ENCODE measurements at regions not wholly inside any gene's neighbourhood (a gene's known extent, or its start where the extent isn't known, plus 50 kb on each side); places are given as distances from the start of the nearest gene placed in this dataset.
"Not testable (repeated sequence)": the region's sequence is repeated elsewhere in the genome, so short reads cannot be mapped to it uniquely, and the experiment has no call there.

DNA sequence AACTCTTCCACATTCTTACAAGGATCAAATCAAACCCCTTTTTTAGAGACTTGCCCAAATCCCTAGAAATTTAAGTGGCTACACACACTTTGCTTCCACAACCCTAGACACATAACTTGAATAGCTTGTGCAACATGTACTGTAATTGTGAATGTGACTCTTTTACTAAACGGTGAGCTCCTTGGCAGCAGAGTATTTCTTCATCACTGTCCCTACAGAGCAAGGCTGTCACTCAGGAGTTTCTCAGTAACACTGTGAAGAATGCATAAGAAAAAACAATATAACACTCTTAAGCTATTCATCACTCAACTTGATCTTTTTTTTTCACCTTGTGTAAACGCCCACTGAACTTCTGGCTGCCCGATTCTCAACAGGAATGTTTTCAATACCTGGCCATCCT lies 53.8 kb upstream of the ADAMTS18 start:
- no peak overlapping the region for H3K27ac Mint-ChIP-seq
- no peak overlapping the region for H3K4me3 Mint-ChIP-seq
- ATAC-seq (replicated peaks in 1 of 2) (no peak), DNase-seq (no peak)
- H3K4me1 Mint-ChIP-seq (ENCODE audit: low read depth), result no peaks in the 10 kb centered on the region
- H3K27me3 Mint-ChIP-seq (ENCODE audit: low read depth), result peaks cover 4% of the 10 kb centered on the region
- peaks cover 1 to 6% of the 10 kb centered on the region in 2 donors for H3K9me3 Mint-ChIP-seq
- H3K36me3 Mint-ChIP-seq (ENCODE audit: insufficient read depth in 2 of 2), result no peaks in the 10 kb centered on the region

GRCh38 chr16:77491091-77491490 lies 56.3 kb upstream of the ADAMTS18 start:
- H3K27me3 Mint-ChIP-seq (ENCODE audit: low read depth), result peaks cover 4% of the 10 kb centered on the region
- no peaks in the 10 kb centered on the region for H3K4me1 Mint-ChIP-seq (ENCODE audit: low read depth)
- ATAC-seq (replicated peaks in 1 of 2) (no peak), DNase-seq (no peak)
- no peaks in the 10 kb centered on the region for H3K36me3 Mint-ChIP-seq (ENCODE audit: insufficient read depth in 2 of 2)
- H3K27ac Mint-ChIP-seq, result no peak overlapping the region
- no peak overlapping the region for H3K4me3 Mint-ChIP-seq
- H3K9me3 Mint-ChIP-seq, result peaks cover 1 to 4% of the 10 kb centered on the region in 2 donors

GRCh38 chr16:77496934-77497333 lies 62.1 kb upstream of the ADAMTS18 start:
- Mint-ChIP-seq H3K4me1 (ENCODE audit: low read depth) (no peaks in the 10 kb centered on the region), H3K36me3 (ENCODE audit: insufficient read depth in 2 of 2) (no peaks in the 10 kb centered on the region), H3K4me3 (no peak overlapping the region)

GRCh38 chr16:77499373-77500285 lies 64.8 kb upstream of the ADAMTS18 start:
- Mint-ChIP-seq H3K27me3 (ENCODE audit: low read depth) (peaks cover 4% of the 10 kb centered on the region), H3K27ac (no peak overlapping the region), H3K9me3 (no peaks in the 10 kb centered on the region), H3K4me3 (no peak overlapping the region), H3K36me3 (ENCODE audit: insufficient read depth in 2 of 2) (no peaks in the 10 kb centered on the region), H3K4me1 (ENCODE audit: low read depth) (no peaks in the 10 kb centered on the region)
- ATAC-seq (replicated peaks in 1 of 2), result no peak
- DNase-seq, result no peak

More at GRCh38 chr16:77496934-77497333, 62.1 kb upstream of the ADAMTS18 start:
- DNase-seq (no peak), ATAC-seq (replicated peaks in 1 of 2) (no peak)
- Mint-ChIP-seq H3K9me3 (no peaks in the 10 kb centered on the region), H3K27ac (no peak overlapping the region), H3K27me3 (ENCODE audit: low read depth) (peaks cover 5% of the 10 kb centered on the region)

DNA sequence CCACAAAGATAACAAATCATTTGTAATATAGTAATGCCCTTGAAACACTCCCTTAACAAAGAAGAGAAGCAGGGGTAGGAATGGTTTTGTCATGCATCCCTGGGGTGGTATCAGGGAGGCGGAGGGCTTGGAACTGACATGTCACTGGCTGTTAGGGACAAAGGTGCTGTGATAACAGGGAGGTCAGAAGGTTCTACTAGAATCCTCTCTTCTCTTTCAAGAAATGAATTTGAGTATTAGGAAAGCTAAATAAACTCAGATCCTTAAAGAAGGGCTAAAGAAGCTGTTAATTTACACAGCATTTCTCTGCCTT lies 65.4 kb upstream of the ADAMTS18 start:
- no peaks in the 10 kb centered on the region for H3K36me3 Mint-ChIP-seq (ENCODE audit: insufficient read depth in 2 of 2)
- no peak overlapping the region for H3K27ac Mint-ChIP-seq
- DNase-seq (no peak), ATAC-seq (replicated peaks in 1 of 2) (no peak)
- no peak overlapping the region for H3K4me3 Mint-ChIP-seq
- peaks cover 4% of the 10 kb centered on the region for H3K27me3 Mint-ChIP-seq (ENCODE audit: low read depth)
- no peaks in the 10 kb centered on the region for H3K4me1 Mint-ChIP-seq (ENCODE audit: low read depth)
- H3K9me3 Mint-ChIP-seq, result no peaks in the 10 kb centered on the region

DNA sequence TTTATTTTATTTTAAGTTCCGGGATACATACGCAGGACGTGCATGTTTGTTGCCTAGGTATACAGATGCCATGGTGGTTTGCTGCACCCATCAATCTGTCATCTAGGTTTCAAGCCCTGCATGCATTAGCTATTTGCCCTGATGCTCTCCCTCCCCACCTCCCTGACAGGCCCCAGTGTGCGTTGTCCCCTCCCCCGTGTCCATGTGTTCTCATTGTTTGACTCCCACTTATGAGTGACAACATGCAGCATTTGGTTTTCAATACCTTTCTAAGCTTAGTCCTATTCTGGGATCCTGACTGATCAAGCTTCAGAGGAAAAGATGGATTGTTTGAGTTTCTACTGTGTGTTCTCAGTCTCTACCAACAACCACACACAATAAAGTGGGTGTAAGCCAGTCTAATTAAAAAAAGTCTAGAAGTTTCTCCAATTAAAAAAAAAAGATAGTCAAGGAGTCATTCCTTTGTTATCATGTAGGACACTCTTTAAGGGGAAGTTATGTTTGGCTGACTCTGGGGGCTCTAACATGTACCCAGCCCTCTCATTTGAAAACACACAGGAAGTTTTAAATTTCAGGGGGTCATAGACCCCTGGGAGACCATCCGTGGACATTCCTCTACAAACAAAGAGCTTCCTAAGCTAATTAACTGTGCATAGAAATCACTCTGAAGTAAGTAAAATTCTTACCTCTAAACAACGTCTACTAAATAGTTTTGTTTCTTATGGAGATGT lies 66.3 kb upstream of the ADAMTS18 start:
- DNase-seq (no peak), ATAC-seq (replicated peaks in 1 of 2) (no peak)
- H3K36me3 Mint-ChIP-seq (ENCODE audit: insufficient read depth in 2 of 2), result no peaks in the 10 kb centered on the region
- peaks cover 4% of the 10 kb centered on the region for H3K27me3 Mint-ChIP-seq (ENCODE audit: low read depth)
- no peak overlapping the region for H3K27ac Mint-ChIP-seq
- H3K4me3 Mint-ChIP-seq, result no peak overlapping the region
- H3K4me1 Mint-ChIP-seq (ENCODE audit: low read depth), result no peaks in the 10 kb centered on the region
- H3K9me3 Mint-ChIP-seq, result no peaks in the 10 kb centered on the region

- Mint-ChIP-seq H3K27ac (no peak overlapping the region), H3K4me1 (ENCODE audit: low read depth) (no peaks in the 10 kb centered on the region), H3K27me3 (ENCODE audit: low read depth) (peaks cover 4% of the 10 kb centered on the region), H3K36me3 (ENCODE audit: insufficient read depth in 2 of 2) (no peaks in the 10 kb centered on the region), H3K4me3 (no peak overlapping the region), H3K9me3 (no peaks in the 10 kb centered on the region)
- DNase-seq (no peak), ATAC-seq (replicated peaks in 1 of 2) (no peak)
Measured at GRCh38 chr16:77502448-77502847, 67.6 kb upstream of the ADAMTS18 start.

GRCh38 chr16:77506492-77506891 lies 71.7 kb upstream of the ADAMTS18 start:
- not testable (repeated sequence) for H3K27ac Mint-ChIP-seq; H3K9me3 Mint-ChIP-seq; H3K4me1 Mint-ChIP-seq (ENCODE audit: low read depth); DNase-seq; ATAC-seq (replicated peaks in 1 of 2); H3K4me3 Mint-ChIP-seq; H3K36me3 Mint-ChIP-seq (ENCODE audit: insufficient read depth in 2 of 2)
- peaks cover 18% of the 10 kb centered on the region for H3K27me3 Mint-ChIP-seq (ENCODE audit: low read depth)

DNA sequence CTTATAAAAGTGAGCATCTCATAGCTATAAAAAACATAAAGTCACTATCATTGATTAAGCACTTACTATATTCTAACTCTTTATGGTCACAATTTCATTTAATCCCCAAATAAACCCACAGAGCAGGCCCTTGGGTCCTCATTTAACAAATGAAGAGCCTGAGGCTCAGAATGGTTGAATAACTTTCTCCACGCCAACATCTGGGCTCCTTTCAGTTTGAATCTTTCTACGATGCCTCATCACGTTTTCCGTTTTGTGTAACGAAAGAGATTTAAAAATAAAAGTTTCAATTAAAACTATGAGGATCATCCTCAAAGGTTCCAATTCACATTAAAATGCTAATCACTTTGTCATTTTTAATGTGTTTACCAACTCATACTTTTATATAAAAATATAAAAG lies 74.2 kb upstream of the ADAMTS18 start:
- H3K9me3 Mint-ChIP-seq, result peaks cover 0 to 2% of the 10 kb centered on the region in 2 donors
- no peak overlapping the region for H3K4me3 Mint-ChIP-seq
- no peaks in the 10 kb centered on the region for H3K4me1 Mint-ChIP-seq (ENCODE audit: low read depth)
- no peaks in the 10 kb centered on the region for H3K36me3 Mint-ChIP-seq (ENCODE audit: insufficient read depth in 2 of 2)
- peaks cover 22% of the 10 kb centered on the region for H3K27me3 Mint-ChIP-seq (ENCODE audit: low read depth)
- no peak overlapping the region for H3K27ac Mint-ChIP-seq
- DNase-seq, result no peak
- no peak for ATAC-seq (replicated peaks in 1 of 2)

DNA sequence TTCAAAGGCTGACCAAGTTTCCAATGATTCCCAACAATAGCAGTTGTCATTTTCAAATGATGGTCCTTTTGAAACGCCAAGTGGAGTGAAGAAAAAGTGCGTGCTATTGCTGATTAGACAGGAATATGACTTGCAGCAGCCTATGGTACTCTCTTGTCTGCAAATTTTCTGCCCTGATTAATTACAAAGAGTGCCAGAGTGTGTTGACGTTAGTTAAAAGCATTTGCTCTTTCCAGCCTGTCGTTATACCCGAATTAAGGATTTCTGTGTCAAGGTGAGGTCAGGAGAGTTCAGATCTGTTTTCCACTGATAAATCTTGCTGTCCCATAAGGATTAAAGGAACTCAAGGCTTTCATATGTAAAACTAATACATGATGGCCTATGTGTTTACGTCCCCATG lies 75.0 kb upstream of the ADAMTS18 start:
- H3K27me3 Mint-ChIP-seq (ENCODE audit: low read depth), result peaks cover 22% of the 10 kb centered on the region
- H3K36me3 Mint-ChIP-seq (ENCODE audit: insufficient read depth in 2 of 2), result no peaks in the 10 kb centered on the region
- no peaks in the 10 kb centered on the region for H3K4me1 Mint-ChIP-seq (ENCODE audit: low read depth)
- ATAC-seq (replicated peaks in 1 of 2), result no peak
- no peak overlapping the region for H3K27ac Mint-ChIP-seq
- H3K9me3 Mint-ChIP-seq, result peaks cover 0 to 2% of the 10 kb centered on the region in 2 donors
- DNase-seq, result no peak
- no peak overlapping the region for H3K4me3 Mint-ChIP-seq

DNA sequence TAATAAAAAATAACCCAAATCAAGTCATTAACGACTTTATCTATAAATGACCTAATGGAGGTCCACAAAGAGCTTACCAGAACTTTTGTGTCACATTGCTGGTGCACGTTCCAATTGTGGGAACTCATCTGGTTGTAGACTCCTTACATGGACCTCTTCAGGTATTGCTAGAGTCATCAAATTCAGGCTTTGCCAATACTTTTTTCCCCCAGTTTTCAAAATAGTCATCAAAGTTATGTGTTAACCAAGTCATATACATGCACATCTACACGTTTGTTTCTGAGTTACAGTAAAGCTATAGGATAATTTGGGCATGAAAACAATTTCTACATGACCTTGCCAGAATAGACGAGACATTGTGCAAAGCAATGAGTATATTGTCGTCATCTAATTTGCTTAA lies 76.2 kb upstream of the ADAMTS18 start:
- H3K36me3 Mint-ChIP-seq (ENCODE audit: insufficient read depth in 2 of 2), result no peaks in the 10 kb centered on the region
- DNase-seq (no peak), ATAC-seq (replicated peaks in 1 of 2) (no peak)
- peaks cover 0 to 2% of the 10 kb centered on the region in 2 donors for H3K9me3 Mint-ChIP-seq
- no peak overlapping the region for H3K27ac Mint-ChIP-seq
- no peaks in the 10 kb centered on the region for H3K4me1 Mint-ChIP-seq (ENCODE audit: low read depth)
- peaks cover 22% of the 10 kb centered on the region for H3K27me3 Mint-ChIP-seq (ENCODE audit: low read depth)
- H3K4me3 Mint-ChIP-seq, result no peak overlapping the region

GRCh38 chr16:77514500-77515220 lies 79.8 kb upstream of the ADAMTS18 start:
- Mint-ChIP-seq H3K4me1 (ENCODE audit: low read depth) (no peaks in the 10 kb centered on the region), H3K27ac (no peak overlapping the region), H3K27me3 (ENCODE audit: low read depth) (peaks cover 18% of the 10 kb centered on the region), H3K4me3 (no peak overlapping the region), H3K36me3 (ENCODE audit: insufficient read depth in 2 of 2) (no peaks in the 10 kb centered on the region), H3K9me3 (peaks cover 0 to 2% of the 10 kb centered on the region in 2 donors)
- no peak for ATAC-seq (replicated peaks in 1 of 2)
- no peak for DNase-seq

- not testable (repeated sequence) for H3K36me3 Mint-ChIP-seq (ENCODE audit: insufficient read depth in 2 of 2); H3K4me3 Mint-ChIP-seq; DNase-seq; H3K9me3 Mint-ChIP-seq; H3K4me1 Mint-ChIP-seq (ENCODE audit: low read depth); H3K27me3 Mint-ChIP-seq (ENCODE audit: low read depth); ATAC-seq (replicated peaks in 1 of 2); H3K27ac Mint-ChIP-seq
Measured at GRCh38 chr16:77525226-77525625, 90.4 kb upstream of the ADAMTS18 start.
